GM03348 (cell line): ENCODE measurements at regions not wholly inside any gene's neighbourhood (a gene's known extent, or its start where the extent isn't known, plus 50 kb on each side); places are given as distances from the start of the nearest gene placed in this dataset.
"Not testable (repeated sequence)": the region's sequence is repeated elsewhere in the genome, so short reads cannot be mapped to it uniquely, and the experiment has no call there.

Experiments
- DNase-seq: peaks from one replicate; pipeline ENCODE4 v3.0.0; 2012; ENCODE audit warnings: low spot score

DNA sequence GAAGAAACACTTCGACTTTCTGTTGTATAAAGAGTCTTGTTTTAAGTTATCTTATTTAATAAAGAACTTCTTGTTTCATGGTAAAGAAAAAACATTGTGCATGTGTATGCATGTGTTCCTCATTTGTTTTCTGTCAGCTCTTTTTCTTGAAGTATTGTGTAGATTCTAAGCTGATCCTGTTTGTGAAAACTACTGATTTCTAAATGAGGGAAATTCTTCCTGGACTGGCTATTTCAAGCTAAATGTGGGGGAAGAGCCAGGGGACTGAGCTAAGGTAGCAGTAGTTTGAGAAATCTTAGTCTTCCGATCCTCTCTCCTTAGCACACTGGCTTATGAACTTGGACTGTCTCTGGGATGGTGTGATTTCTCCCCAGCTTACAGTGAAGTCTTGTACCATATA lies 56.4 kb upstream of the RBMS1 start:
- DNase-seq = no peak

DNA sequence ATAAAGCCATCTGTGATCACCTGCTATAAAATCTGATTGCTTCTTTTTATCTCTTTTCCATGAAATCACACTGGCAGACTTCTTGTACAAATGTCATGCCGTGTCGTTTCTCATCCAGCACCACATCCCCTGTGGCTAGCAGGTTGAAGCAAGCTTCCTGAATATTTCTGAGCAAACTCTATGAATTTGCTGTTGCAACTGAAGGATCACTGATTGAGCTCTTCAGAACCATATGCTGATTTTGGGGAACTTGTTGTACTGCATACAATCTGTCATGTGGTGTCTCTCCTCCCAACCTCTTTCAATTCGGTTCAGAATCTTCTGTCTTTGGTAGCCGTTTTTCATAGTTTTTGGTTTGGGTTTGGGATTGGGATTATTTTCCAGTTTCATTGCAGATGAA lies 57.7 kb upstream of the RBMS1 start:
- DNase-seq = no peak

- no peak for DNase-seq
Measured at GRCh38 chr2:160555420-160556071, 61.9 kb upstream of the RBMS1 start.

- DNase-seq = no peak
Measured at GRCh38 chr2:160557903-160558302, 64.3 kb upstream of the RBMS1 start.

- DNase-seq = no peak
Measured at GRCh38 chr2:160558531-160558930, 64.9 kb upstream of the RBMS1 start.

DNA sequence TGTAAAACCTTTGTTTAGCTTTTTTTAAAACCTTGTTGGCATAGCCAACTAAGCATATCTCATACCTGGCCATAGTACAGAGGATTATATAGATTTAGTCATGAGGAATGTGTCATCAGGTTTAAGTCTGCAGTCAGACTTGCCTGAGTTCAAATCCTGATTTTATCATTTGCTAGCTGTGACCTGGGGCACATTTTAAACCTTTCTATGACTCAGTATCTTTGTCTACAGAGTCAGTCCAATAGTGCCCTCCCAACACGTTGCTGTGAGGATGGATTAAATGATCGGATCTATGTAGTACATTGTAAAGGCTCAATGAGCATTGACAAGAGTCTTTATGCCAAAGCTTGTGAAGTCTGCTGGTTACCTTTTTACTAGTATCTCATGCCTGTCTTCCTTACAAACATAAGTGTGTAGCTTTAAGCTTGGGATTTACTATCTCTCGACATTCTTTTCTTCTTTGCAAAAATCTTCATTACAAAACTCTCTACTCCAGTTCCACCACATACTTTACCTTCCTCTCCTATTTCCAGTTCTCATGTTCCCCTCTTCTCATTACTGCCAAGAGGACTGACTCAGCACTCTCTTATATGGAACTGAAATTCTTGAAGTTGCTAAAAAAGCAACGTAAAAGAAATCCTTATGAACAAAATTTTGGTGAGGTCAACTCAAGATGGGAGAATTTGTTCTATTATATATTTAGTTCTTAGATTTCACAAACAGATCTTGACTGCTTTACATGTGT lies 68.1 kb upstream of the RBMS1 start:
- peak; percentile 11 for DNase-seq

DNA sequence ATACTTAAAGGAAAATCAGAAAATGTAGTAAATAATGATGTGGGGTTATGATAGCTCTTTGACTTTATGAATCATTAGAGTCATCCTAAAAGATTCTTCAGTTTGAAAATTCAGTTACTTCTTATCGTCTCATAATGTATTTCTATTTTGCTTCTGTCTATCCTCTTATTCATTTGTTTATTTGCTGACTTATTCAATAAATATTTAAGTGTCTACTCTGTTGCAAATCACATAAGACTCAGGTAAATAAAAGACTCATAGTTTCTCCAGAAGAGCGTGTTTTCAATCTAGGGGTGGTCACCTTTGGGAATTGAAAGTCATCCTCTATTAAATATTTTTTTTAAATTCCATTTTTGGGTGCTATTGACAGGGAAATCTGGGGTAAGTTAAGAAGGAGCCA lies 69.1 kb upstream of the RBMS1 start:
- DNase-seq = no peak

- no peak for DNase-seq
Measured at GRCh38 chr2:160564591-160564990, 71.0 kb upstream of the RBMS1 start.

DNA sequence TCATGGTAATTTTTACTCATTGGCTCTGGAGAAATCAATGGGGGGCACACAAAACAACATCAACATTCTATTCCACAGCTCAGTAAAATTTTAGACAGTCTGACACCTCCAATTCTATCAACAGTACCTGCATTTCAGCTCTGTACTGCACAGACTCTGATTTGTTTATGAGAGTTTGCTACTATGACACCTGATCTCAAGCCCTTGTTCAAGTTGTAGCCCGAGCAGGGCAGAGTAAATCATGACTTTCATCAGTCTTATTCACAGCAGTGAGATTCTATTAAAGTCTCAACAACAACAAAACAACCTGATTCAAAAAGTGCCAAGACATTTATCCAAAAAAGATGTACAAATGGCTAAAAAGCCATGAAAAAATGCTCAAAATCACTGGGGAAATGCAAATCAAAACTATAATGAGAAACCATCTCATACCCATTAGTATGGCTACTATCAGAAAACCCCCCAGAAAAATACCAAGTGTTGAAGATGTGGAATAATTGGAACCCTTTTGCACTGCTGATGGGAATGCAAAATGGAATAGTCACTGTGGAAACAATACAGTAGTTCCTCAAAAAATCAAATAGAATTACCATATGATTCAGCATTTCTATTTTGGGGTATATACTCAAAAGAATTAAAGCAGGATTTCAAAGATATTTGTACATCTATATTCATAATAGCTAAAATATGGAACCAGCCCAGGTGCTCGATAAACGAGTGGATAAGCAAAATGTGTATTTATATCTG lies 71.7 kb upstream of the RBMS1 start:
- no peak for DNase-seq

GRCh38 chr2:160566717-160567116 lies 73.1 kb upstream of the RBMS1 start:
- peak; percentile 39 for DNase-seq

DNA sequence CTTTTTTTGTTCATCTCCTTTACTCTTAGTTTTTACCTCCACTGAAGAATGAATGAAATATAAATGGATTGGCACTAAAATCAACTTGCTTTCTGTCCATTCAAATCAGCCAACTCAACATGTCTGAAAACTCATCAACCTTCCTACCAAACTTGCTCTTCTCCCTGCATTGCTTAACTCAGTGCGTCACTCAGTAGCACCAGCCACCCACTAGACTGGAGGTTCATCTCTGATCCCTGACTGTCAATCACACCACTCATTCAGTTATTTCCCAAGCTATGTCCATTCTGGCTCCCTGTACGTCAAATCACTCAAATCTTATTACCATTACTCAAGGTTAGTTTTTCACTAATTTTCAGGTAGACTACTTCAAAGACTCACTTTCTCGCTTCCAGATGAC lies 75.2 kb upstream of the RBMS1 start:
- no peak for DNase-seq

GRCh38 chr2:160570376-160570775 lies 76.8 kb upstream of the RBMS1 start:
- DNase-seq = no peak

GRCh38 chr2:160574468-160575140 lies 81.0 kb upstream of the RBMS1 start:
- DNase-seq = peak; percentile 57

- no peak for DNase-seq
Measured at GRCh38 chr2:160575368-160575767, 81.8 kb upstream of the RBMS1 start.

DNA sequence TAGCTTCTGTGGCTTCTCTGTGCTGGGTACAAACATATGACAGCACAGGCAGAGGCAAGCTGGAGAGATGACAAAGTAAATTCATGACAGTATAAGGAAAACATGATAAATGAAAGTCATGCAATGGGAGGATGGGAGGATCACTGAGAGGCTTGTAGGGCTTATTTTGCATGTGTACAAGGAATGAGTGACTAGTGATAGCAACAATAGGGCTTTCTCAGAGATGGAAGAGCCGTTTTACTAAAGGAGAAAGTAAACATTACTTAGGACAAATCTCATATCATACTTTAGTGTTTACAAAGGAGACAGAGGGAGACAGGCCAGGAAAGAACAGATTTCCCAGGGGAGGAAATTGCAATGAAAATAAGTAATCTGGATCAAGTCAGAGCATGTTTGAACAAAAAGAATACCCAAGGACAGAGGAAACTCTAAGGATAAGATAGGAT lies 82.5 kb upstream of the RBMS1 start:
- DNase-seq = peak; percentile 8

DNA sequence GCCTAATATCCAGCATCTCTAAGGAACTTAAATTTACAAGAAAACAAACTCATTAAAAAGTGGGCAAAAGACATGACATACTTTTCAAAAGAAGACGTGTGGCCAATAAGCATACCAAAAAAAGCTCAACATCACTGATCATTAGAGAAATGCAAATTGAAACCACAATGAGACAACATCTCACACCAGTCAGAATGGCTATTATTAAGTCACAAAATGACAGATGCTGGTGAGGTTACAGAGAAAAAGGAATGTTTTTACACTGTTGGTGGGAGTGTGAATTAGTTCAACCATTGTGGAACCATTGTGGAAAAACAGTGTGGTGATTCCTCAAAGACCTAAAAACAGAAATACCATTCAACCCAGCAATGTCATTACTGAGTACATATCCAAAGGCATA lies 83.5 kb upstream of the RBMS1 start:
- not testable (repeated sequence) for DNase-seq

DNA sequence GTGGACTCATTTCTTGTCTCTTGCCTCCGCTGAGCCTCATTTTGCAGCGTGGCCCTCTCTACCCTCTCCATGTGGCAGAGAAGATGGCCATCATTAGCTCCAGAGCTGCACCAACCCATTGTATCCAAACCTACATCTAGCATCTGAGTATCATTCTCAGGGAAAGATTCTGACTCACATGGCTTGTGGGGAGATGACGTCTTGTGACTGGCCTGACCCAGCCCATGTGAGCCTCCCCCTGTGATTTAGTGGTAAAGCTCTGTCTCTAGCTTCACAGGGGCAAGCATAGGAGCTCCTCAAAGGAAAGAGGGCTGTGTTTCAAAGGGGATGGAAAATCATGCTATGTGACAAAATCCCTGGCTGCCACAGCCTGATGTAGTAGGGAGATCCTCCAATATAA lies 87.4 kb upstream of the RBMS1 start:
- DNase-seq = no peak

DNA sequence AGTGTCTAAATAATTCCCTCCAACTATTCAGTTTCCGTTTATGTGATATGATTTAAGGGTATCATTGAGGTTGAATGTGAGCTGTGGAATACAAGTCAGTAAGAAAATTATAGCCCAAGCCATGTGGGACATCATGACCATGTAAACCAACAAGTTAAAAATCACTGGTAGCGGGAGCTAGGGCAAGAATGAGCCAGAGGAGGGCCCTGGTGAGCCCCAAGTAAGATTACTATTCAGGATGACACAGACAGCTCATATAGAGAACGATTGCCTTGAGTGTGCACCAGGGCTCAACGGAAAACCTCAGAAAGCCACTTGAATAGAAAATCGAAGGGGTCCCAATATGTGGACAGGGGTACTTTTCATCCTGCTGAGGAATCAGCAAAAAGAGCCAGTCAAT lies 87.8 kb upstream of the RBMS1 start:
- no peak for DNase-seq

DNA sequence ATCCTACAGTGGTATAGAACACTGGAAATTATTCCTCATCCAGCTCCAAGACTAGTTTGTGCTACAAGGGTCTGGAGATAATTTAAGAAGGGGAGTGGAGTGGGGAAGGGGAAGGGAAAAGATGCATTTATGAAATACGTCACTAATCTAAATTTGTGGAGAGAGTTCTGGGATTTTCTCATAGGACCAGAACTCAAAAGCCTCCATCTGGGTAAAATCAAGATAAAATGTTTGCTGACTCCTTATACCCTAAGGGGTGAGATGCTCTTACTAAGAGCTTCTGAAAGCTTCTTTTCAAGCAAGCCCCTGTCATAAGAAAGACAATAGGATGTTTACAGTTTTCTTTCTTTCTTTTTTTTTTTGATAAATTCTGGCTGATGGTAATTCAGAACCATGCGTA lies 88.5 kb upstream of the RBMS1 start:
- DNase-seq = no peak

- peak; percentile 70 for DNase-seq
Measured at GRCh38 chr2:160582490-160583145, 89.0 kb upstream of the RBMS1 start.

DNA sequence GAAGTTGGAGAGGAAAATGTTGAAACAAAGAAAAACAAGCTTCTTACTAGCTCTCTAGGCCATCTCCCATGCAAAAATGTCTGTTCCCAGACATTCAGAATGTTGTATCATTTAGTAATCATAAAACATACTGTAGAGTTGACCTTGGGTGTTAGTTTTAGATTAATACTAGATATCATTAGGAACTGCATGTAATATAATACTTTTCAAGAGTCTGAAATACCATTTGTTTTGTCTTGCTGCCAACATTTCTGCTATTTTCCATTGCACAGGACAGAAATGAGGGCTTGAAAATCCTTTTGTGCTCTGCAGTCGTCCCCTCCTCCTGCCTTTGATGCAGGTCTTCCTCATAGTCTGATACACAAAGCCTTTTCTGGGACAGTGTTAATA lies 89.5 kb upstream of the RBMS1 start:
- peak; percentile 28 for DNase-seq
